Hematopoietic multipotent progenitor cell treated with erythropoietin and hydrocortisone succinate and interleukin-3 and kit ligand, for 17 days (in vitro differentiated cells): ENCODE measurements at regions not wholly inside any gene's neighbourhood (a gene's known extent, or its start where the extent isn't known, plus 50 kb on each side); places are given as distances from the start of the nearest gene placed in this dataset.
A peak's percentile ranks its signal among the peaks of the same experiment; 100 is the strongest.

Experiments
- DNase-seq: peaks from one replicate; pipeline ENCODE4 v3.0.0-alpha.2; 2015; ENCODE audit warnings: low spot score

DNA sequence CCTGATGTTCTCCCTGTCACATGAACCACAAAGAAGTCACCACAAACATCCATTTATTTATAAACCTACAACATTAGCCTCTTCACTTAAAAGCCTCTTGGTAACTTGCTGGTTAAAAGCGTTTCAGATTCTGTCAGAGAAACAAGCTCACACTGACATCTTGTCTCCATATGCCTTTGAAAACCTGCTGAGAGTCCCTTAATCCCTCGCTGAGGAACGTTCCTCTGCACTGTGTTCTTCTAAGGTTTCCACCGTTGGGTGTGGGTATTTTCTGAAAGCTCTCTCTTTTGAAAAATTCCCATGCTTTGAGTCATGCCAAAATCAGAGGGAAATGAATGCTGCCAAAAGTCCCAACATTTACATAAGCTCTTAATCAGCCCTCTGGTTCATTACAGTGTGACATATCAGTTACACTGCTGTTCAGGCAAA lies 149.8 kb downstream of the CCDC34 start:
- DNase-seq, result no peak

DNA sequence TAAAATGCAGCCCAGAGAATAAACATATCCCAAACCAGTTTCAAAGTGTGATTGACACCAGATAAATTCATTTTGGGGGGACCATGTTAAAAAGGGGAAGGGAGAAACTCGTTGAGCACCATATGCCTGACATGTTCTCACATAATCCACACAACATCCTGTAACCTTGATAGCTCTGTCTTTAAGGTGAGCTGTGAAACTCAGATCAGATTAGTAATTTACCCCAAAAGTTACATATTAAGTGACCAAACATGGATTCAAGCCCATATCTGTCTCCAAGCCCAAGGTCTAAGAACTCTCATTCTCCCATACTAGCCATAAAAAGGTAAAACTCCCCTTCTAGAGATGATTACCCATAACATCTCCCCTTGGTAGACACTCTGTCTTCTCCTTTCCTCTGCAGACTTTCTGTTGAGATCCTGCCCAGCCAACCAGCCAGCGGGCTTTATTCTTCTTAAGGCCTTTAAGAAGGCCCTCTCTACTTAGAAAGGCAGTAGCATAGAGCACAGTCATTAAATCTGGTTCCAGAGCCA lies 150.7 kb downstream of the CCDC34 start:
- no peak for DNase-seq

DNA sequence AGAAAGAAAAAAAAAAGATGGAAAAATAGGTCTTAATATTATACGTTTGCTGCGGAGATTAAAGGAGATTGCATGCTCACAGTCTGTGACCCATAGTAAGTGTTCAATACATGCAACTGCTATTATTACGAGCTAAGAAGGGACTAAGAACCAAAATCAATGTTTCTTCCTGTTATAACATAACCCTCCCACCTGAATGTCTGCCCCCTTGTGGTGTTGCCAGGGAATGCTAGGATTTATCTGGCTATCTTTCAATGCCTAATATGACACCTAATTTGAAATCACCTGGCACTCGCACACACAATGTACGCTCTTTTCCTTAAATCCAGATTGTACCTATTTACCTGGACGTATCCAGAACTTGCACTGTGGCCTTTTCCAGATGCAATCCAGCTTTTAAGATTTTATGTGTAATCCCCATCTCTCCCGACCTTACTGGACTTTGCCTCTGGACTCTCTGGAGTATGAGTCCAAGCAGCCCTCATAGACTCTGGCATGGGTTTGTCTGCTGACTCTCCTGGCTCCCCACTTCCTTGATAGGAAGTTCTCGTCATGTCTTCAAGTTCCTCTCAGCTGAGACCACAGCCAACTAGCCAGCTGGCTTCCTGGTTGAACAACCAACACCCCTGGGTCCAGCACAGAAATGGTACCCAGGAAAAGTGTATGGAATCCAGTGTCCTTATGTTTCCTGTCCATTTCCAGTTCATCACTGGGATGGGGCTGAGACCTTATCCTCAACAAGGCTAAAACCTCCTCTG lies 151.5 kb downstream of the CCDC34 start:
- DNase-seq, result peak; percentile 30

DNA sequence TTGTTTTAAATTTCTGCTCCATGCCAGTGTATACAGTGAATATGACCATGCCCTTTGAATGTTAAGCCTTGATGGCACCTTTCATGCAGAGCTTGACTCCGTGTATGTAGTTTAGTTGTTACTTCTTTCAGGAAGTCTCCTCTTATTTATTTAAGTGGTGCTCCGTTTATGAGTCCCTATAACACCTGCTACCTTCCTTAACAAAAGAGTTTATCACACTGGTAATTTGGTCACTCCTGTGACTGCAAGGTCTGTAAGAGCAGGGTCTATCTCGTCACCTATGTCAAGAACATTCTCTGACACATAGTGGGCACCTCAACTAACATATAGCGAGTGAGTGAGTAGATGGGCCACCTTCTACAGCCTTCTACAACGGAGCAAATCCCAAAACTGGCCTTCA lies 152.5 kb downstream of the CCDC34 start:
- no peak for DNase-seq

DNA sequence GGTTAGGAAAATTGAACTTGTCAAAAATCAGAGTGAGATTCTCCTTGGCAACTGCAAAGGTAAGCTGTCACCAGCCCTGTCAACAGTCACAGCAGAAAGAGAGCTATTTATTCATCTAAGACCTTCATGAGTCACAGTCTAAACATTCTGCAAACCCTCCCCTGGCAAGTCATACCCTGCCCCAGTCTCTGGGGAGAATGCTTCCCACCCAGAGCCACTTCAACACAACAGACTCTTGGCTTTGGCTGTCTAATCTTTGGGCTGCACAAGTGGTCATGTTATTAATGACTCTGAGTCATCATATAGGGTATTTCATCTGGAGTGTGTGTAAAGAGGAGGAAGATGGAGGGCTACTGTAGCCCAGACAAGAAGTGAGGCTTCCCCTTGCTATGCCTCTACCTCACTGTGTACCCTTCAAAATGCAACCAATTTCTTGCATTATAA lies 153.4 kb downstream of the CCDC34 start:
- no peak for DNase-seq

DNA sequence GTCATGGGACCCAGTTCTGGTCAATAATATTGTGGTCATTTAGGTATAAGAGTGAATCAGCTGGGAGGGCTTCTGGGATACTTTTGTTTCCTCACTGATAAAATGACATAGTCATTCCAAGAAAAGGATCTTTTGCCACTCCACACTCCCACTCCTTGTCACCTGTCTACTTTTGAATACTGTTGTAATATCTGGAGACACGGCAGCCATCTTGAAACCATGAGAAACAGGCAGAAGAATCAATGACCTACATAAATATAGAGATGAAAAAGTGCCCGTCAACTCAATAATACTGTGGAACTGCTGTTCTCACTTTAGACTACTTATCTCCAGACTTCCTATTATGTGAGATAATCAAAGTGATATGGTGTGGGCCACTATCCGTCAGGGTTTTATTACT lies 154.2 kb downstream of the CCDC34 start:
- DNase-seq, result no peak

DNA sequence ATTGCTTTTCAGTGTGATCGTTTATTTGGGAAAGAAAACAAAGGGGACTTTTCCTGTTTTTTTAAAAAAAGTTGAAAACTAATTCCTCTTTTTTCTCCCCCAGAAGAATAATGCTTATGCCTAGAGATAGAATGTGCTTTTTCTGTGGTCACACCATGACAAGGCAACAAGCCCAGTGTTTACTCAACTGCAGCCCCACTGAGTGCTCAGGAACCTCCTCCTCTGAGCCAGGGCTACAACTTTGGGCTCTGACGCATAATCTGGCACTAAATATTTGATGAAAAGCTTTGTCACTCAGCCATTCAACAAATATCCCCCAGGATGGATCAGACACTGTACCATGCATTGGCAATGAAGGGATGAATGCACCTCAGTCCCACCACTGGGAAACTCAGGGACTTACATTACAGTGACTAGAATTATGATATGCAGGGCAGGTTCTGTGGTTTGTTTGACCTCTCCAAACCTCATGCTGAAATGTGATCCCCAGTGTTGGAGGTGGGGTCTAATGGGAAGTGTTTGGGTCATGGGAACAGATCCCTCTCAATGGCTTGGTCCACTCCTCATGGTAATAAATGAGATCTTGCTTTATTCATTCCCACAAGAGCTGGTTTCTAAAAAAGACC lies 155.9 kb downstream of the CCDC34 start:
- DNase-seq, result no peak

DNA sequence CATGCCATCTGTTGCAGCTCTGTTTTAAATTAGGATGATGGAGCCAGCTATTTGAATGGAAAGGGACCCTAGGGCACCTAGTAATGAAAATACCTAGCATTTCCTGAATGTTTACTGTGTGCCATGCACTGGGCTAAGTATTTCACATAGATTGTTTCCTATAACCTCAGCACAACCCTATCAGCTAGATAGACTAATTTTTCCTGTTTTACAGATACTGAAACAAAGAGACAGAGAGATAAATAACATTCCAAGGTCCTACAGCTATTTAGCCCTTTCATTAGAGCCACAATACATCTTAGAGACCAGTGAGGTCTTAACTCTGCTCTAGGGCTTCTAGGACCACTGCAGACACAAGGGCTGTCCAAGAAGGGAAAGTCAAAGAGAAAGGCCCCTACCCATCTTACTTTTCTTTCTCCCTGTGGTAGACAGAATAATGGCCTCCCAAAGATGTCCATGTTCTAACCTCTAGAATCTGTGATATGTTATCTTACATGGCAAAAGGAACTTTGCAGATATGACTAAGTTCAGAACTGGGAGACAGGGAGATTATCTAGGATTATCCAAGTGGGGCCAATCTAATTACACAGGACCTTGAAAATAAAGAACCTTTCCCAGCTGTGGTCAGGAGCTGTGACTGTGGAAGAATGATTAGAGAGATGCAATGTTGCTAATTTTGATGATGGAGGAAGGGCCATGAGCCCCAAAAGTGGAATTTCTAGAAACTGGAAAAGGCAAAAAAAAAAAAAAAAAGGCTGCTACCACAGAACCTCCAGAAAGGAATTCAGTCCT lies 157.0 kb downstream of the CCDC34 start:
- DNase-seq, result no peak

DNA sequence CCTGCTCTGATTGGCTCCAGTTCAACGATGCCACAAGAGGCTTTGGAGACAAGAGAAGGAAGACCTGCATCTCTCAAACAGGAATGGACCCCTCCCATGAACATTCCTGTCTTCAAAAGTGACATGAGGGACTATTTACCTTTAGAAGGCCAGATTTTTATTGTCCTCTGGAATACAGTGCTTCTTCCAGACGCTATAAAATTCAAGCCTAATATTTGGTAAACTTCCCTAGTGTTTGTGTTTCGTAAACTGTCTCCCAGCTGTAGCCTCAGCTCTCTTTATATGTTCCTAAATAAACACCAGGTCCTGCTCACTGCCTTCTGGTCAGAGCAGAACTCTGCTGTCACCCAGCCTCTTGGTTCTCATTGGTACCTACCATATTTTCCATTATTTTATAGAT lies 157.8 kb downstream of the CCDC34 start:
- no peak for DNase-seq

DNA sequence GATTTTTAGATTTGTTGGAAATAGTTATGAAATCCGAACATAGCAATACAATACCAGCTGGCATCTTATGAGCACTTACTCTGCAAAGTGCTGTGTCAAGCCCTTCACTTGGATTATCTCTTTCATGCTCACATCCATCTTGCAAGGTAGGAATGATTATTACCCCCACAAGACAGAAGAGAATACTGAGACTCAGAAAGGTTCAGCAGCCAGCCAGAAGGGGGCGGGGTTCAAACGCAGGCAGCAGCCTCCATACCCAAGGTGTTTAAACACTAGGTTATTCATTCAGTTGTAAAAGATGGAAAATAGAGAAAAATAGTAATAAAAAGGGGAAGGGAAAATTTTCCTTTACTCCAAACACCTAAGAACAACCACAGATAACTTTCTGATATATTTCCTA lies 158.5 kb downstream of the CCDC34 start:
- peak; percentile 24 for DNase-seq

DNA sequence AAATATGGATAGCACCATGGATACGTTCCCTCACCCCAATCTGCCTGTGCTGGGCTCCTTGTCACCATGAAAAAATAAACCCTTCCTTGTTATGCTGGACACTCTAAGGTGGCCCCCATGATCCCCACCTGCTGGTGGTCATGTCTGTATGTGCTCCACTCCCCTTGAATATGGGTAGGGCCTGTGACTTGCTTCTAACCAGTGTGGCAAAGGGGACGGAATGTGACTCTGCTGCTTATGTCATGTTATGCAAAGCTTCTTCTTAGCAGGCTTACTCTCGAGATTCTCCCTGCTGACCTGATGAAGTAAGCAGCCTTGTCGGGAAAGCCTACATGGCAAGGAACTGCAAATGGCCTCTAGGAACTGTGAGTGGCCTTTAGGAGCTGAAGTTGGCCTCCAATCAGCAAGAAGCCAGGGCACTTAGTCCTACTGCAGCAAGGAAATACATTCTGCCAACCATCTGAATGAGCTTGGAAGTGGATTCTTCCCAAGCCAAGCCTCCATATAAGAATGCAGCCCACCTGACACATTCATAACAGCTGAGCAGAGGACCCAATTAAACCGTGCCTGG lies 159.9 kb downstream of the CCDC34 start:
- no peak for DNase-seq

DNA sequence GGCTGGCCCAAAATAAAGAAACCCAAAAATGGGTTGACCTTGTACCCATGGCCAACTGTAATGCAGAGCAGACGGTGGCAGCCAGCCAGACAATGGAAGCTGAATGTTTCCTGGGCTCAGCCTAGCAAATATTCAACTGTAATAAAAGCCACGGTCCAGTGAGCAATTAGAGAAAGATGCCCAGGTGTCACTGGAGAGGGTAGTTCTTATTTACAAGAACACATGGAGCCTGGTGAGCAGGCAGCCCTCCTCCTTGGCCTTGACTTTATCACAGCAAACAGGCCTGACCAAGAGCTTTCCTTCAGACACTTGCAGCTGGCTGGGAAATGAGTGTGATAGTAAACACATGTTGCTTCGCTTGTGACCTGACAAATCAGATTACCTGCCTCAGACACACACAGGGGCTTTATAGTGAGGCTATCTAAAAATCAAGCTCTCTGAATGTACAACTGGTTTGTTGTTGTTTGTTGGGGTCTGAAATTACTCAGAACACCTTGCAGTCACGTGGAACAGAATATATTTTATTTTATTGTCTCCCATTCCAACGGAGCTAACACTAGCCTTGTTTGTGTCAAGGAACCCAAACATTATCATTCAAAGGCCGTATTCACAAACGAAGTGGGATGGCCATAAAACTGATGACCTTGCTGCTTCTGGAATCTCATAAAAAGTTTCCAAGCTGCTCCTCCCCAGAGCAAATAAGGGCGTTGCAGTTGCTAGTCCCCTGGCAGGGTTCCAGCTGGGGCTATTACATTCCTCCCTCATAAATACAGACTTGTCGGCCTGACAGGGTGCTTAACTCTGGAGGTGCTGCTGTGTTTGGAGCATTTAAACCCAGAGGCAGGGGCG lies 161.1 kb downstream of the BBOX1 start:
- DNase-seq, result peak; percentile 43

DNA sequence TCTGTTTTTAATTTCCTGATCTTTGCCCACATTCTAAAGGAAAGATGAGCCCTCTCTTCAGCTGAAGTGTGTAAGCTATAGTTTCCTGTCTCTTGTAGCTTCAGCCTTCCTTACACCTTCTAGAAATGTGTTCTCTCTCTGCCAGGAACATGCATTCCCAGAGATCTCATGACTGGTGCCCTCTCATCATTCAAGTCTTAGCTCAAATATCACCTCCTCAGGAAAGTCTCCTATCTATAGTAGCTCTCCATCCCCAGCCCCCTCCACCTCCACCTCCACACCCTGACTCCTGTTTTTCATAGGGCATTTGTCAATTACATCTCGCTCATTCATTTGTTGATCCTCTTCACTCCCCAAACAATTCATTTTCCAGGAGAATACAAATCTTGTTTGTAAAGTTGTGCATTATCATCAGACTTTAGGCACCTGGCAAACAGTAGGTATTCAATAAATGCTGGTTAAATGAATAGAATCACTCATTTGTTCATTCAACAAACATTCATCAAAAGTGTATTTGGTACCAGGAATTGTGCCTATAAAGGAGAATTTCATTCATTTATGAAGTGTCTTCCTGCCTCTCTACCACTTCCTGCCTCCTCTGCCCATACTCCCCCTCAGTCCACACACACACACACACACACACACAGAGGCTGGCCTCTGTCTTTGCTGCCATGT lies 160.3 kb downstream of the BBOX1 start:
- DNase-seq, result no peak

DNA sequence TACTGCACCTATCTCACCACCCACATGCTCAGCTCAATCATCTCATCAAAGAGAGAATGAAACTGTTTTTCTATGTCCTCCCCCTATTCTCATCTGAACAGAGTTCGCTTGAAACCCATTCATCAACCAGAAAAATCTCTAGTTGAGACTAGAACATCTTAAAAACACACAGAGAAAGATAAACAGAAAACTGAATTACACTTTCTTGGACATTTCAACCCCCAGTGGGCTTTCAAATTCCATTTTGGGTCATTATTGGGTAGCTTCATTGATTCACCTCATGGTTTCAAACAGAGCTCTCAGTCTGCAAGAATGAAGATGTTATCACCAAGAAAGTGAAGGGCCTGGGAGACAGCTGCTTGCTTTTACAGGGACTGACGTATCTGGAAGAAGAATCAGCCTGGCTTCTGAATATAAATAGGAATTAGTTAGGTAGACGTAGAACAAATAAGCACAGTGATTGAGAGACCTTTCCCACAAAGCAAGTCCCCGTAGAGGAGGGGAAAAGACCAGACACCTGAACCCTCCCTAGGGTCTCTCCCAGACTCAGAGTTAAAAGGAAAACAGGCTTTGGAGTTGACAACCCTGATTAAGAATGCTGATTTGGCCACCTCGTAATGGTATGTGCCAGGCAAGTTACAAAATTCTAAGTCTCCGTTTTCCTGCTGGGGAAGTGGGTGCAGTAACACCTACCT lies 155.7 kb downstream of the BBOX1 start:
- no peak for DNase-seq

DNA sequence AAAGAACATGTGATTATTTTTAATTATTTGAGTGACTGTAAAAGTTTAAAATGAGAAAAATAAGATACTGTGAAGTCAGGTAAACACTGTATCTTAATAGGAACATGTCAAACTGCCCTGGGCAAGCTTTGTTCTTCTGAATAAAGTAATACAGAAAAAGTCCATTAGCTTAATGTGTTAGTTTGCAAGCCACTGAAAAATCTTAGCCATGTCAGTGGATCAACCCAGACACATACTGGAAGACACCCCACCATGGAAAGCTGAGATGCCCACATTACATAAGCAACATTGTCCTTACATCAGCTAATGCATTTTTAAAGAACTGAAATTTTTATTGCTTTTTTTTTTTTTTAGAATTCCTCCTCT lies 155.2 kb downstream of the BBOX1 start:
- no peak for DNase-seq

DNA sequence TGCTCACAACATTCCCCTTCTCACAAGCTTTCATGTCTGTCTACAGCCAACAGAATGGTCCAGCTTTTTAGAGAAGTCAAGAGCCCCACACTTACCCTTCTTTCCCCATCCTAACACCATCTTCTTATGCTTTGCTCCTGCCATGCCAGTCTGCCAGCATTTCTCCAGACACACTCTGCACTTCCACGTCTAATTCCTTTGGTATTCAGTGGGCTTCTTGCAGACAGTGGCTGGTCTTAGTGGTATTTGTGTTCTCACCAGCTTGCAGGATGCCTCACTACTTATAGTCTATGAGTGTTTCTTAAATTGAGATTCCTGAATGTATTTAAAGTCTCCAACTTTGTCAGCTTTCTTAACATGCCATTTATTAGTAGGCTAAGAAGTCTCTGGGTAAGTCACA lies 154.4 kb downstream of the BBOX1 start:
- DNase-seq, result no peak

DNA sequence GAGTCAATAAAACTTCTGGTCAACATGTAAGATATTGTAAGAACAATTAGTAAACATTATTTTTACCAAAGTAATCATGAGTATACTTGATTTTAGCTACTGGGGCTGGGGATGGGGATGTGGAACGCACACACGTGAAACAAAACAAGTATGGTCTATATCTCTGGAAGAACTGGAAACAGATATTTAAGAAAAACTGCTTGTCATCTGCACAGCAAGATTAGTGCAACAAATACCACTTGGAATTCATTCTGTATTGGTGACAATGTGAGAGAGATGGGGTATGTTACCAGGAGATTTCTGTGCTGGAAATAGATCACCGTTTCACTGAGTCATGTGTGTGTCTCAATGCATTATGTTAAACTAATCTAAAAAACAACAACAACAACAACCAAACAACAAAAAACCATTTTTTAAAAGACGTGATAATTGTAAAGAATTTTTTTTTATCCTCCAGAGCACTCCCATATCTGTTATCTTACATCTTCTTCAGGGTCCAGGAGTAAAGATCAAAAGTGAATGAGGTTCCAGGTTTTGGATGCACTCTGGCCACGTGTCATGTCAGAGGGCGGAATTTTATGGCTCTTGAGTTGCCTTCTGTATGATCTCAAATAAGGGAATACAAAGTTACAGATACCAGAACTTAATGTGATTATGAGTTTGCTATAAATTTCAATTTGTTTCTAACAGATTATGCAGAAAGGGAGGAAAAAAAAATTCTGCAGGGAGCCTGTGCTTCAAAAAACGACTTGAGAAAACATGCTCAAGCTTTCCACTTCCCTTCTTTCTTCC lies 153.0 kb downstream of the BBOX1 start:
- DNase-seq, result no peak

DNA sequence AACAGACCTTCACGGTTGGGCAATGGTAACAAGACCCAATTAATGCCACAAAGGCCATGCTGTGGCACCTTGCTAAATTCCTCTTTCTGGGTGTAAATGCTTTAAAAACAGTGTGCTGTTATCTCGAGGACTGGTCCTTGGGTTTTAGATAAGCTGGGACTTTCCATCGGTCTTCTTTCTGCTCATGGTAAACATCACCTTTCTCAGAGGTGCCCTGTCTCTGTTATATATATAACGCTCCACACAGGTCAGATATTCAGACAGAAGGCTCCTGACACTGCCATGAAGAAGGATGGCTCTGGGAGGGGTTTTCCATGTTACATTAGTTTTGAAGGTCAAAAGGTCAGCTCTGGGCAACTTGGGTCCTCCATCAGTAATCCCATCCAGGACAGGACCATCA lies 151.6 kb downstream of the BBOX1 start:
- DNase-seq, result no peak

DNA sequence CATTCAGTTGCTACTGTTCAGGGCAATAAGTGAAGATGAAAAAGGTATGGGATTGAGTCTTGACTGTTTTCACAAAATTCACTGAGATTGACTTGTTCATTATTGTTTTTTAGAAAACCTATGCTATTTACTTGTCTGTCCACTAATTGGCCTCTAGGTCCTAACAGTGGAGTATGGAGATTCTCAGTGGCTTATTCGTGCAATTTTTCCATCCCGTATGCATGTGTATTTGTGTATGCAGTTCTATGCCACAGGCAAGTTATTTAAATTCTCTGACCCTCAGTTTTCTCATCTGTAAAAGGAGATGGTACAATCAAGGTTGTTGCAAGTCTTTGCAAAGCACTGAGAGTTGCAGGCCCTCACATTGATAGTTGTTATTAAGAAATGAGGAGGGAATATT lies 151.0 kb downstream of the BBOX1 start:
- DNase-seq, result no peak

DNA sequence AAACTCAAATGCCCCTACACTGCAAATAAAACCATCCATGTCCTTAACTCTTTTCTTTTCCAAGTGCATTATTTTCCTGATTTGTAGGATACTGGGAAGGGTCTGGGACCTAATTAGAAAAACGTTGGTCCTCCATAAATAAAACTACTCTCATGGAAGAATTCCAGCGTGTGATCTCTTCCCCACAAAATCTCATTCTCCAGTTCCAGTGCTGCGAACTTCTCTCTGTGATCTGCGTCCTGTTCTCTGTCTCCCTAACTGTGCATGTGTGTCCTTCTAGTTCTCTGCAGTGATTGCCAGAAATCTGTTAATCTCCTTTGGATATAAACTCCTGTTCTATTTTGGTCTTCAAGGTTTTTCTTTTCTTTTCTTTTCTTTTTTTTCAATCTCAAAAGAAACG lies 148.1 kb downstream of the BBOX1 start:
- DNase-seq, result no peak
